Cerebellar nuclear complex (tissue), 1 donor: ENCODE measurements at regions not wholly inside any gene's neighbourhood (a gene's known extent, or its start where the extent isn't known, plus 50 kb on each side); places are given as distances from the start of the nearest gene placed in this dataset.

Experiments
- DNase-seq, 2 experiments: peaks; one replicate each; lab custom pipeline; 2025; lab: John Stamatoyannopoulos, UW

DNA sequence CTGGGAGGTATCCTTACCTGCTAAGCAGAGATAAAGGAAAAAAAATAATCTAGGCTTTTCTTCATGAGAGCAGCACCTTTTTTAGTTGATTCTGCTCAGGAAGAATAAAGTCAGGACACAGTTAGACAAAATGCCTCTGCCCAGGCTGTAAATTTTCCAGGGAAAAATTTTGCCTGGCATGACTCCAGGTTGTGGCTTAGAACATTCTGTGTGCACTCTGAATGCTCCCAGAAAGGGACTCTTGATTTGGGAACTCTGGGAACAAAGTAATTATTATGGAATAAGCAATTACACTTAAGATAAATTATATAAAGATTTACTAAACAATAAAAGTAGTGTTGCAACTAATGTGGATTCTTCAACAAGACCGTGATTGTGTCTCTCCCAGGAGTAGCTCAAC lies 826.2 kb upstream of the TENM3 start:
- DNase-seq = no peak

DNA sequence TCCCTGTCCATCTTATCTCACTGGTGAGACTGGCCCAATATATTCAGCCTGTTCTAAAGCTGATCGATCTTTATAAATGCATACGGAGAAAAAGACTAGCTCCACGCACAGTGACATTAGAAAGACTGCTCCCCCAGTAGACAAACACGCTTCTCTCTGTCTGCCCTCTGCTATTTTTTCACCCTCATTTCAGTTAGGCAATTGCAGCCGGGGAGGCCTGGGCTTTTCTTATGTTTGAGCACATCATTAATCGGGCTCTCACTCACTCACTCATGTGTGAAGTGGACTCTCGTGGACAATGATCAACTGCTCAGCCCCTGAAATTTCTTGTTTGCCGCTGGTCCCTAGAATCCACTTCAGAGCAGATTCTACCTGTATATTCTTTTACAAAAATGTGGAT lies 824.7 kb upstream of the TENM3 start:
- no peak for DNase-seq

DNA sequence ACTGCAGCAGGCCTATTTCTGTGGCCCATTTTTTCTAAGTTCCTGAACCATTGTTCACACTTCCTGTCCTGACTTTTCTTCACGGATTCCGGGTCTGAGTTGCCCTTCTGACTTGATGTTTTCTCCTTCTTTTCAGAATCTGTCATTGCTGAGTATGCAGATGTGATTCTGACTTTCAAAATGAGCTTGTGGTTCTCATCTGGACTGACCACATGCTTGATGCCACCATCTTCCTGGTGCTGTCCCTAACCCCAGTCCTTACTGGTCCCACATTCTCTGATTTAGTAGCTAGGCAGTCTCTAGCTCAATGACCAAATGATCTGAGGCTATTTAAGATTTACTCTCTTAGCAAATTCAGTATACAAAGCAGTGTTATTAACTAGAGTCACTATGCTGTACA lies 822.3 kb upstream of the TENM3 start:
- DNase-seq = no peak

DNA sequence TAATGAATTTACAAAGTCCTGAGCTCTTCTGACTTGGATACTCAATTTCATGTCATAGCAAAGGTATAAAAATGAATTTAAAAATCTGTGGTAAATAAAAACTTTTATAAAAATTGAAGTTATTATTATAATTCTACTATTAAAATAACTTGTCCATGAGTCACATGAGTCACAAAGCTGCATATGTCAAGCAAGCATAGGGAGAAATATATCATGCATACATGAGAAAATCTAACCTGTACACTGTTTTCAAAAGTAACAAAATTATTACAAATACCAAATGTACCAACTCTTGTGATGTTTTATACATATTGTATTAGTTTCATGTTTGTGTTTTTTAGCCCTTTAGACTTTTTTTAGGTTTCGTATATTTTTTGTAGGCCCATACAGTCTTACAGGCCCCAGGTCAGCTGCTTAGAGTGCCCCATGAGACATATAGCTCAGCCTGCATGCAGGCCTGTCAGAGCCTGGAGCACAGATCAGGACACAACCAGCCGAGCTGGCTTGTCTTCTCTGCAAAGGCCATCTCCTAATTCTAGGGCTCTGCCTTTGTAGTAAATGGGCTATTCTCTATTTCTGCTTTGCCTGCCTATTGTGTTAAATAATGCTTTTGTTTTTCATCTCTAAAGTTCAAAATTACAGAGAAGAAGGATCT lies 818.7 kb upstream of the TENM3 start:
- DNase-seq = no peak

DNA sequence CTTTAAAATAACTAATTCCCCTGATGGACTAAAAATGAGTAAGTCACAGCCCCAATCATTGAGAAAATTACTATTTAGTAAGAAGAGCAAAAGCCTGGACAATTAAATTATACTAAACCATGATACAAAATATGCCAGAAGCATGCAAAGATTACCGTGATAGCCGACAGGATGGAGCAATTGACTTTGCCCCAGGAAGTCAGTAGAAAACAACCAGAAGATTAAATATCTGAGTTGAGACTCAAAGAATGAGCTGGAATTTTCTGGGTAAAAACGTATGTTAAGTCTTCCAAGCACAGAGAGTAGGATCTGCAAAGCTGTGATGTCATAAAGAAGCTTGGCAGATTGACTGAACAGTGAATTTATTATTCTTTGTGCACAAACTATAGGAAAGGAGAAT lies 816.1 kb upstream of the TENM3 start:
- DNase-seq = no peak

DNA sequence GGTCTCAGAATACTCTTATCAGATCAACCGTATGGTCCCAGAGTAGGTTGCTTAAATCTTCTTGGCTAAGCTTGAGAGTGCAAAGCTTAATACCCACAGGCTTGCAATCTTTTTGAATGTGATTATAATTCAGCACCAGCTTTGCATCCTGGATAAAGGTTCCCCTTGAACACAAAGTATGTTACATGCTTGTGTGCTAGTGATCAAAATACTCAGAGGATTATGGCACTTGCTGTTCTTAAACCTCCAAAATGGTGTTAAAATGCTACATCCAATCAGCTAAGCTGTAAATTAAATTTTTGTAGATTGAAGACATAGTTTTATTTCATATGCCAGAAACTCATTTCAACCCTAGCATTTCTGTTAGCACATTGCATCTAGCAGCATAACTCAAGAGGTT lies 812.2 kb upstream of the TENM3 start:
- no peak for DNase-seq

DNA sequence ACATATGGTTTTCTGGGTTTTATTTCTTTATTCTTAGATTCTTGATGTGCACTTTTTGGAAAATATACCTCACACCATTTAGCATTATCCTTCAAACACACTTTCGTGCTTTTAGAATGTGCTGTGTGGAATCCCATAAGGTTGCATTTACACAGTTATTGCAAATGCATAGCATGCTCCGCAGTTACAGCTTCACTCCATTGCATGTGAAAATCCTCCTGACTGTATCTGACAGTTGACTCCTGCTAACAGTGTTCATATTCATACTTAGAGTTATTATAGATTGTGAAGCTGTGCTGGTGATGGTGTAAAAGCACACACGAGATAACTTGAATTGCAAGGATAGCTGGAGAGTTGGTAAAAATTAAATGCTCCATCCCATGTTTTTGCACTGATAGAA lies 811.5 kb upstream of the TENM3 start:
- no peak for DNase-seq

DNA sequence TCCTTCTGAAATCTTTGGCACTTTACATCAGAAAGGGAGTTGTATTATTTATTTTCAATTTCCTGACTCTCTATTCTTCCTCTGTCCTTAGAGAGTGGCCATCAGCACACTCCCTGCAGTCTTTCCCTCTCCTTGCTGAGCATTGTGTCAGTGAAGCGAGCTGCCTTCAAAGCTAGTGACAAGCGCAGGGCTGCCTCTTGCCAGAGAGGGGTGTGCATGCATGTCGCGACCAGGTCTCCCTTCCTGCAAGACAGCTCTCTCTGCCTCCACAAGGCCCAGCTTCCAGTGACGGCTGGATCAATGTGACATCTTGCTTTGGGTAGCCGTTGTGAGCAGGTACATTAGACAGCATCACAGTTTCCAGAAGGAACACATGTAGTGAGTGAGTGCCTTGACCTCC lies 810.9 kb upstream of the TENM3 start:
- DNase-seq = no peak

DNA sequence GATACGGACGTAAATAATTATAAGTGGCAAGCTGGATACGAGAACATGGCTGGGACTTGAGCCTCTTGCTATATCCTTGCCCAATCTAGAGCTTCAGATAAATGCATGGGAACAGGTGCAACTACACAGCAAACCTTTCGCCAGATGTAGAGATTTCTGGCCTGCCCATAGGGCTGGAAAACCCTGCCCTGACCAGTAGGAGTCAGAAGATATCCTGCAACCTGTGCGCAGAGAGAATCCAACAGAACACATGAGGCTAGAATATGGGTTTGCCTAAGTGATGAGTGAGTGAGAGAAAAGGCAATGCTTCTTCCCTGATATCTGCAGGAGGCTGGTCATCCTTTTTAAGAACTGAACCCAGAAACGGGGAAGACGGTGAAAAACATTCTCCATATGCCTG lies 805.3 kb upstream of the TENM3 start:
- no peak for DNase-seq

DNA sequence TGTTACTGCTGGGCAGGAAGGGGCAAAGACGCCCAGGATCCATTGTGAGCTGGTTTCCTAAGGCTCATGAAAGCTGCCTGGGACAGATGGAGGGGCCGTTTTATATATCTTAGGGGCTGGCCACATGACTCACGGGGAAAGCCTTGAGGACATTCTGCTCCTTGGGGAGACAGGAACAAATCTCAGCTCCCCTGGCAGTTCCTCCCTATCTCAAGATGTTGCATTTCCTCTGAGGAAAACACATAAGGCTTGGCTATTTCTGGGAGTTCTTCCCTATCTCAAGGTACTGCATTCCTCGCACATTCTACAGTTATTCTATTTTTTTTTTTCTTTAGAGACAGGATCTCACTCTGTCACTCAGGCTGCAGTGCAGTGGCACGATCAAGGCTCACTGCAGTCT lies 804.6 kb upstream of the TENM3 start:
- DNase-seq = no peak

DNA sequence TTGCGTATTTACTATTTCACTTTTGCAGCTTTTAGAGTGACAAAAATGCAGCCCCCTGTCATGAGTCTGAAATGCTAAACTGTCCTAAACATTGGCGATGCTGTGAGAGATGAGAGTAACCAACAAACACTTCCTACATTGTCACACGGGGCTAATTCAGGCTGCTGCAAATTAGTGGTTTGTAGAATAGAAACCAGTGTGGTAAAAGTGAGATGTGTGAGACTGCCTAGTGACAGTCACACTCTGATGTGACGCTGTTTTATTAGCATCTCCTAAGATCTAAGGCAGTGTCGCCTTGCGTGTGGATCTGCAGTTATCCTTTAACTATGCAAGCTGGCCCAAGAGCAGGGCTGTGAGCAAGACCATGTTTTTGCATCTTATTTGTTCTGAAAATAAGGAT lies 800.2 kb upstream of the TENM3 start:
- DNase-seq = no peak

DNA sequence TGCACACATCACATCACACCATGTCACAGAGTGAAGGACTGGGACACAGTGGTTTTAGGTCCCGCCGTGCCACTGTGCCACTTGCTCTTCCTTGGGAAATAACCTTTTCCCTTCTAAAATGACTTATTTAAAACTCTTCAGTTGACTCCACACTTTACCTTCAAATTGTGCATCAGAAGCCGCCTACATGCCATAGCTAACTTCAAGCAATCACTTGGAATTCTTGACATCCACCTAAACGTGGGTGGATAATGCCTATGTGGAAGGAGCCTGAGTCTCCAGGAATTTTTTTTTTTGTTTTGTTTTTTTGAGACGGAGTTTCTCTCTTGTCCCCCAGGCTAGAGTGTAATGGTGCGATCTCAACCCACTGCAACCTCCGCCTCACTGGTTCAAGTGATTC lies 777.4 kb upstream of the TENM3 start:
- no peak for DNase-seq

DNA sequence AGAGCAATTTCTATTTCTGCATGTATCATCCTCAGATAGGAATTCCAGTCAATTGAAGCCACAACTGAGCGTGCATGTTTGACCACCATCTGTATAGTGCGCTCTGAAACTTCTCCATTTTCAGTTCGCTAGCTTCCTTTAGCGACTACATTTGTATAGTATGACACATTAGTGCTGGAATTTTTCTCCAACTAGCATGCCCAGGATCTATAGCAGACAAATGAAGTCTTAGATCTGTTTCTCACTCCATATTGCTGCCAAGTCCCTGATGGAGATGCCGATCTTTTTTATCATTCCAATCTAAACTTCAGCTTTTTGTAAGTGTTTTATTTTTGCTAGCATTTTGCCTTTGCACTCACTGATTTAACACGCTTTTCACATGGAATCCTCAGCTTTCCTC lies 774.8 kb upstream of the TENM3 start:
- no peak for DNase-seq

DNA sequence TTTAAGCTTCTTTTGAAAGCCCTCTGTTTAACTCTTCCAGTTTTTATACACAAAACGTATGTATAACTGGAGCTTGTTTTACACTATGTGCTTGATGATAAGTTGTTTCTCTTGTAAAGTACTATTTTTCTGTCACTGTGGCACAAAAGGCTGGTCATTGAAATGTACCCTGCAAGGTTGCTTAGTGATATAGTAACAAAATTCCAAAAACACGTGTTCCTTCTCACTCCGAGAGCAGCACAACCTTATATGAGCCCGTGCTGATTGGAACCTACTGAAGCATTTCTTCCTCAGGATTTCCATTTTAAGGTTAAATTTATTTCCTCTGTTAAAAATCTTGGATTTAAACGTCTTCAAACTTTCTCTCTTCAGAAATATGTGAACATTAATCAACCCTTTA lies 772.9 kb upstream of the TENM3 start:
- DNase-seq = no peak

DNA sequence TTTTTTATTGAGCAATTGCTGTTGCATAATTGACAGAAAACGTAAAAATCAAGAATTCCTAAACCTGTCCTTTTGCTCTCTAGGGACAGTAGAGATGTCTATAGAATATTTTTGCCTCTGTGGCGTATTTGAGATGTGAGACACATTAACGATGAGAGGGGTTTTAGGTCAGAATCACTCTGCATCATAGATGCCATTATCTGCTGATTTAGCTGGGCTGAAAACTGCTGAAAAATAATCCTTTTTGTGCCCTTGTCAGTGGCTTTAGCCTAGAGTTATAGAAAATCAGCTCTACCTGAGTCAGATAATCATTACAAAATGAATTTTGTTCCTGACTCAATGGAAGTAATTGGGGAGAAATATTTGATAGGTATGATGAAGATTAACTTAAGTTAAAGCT lies 767.8 kb upstream of the TENM3 start:
- no peak for DNase-seq

DNA sequence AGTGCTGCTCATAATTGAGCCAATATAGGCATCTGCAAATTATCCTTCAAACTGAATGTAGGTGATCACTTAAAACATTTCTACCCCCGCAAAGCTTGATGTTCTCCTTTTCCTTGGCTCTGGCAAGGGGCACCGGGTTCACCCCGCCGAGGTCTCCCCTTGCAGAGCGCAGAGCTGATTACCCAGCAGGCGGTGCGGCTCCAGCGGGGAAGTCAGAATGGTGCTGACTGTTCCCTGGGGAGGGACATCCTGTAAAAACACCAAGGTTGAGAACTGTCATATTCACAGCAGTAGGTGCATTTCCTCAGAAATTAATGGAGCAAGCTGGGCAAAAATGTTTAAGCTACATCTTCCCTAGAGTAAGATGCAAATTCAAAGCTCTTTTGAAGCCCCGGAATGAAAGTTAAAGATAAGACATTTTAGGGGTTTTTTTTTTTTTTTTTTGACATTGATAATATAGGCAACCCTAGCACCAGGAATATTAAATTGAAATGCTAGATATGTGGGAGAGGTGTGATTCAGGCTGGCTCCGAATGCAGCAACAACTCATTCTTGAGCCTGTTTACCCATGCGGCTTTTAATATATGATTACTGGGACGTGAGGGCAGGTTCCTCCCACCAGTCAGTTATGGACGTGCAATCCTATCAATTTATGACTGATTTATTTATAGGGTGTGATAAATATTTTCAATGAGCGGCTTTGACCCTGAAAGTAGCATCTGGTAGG lies 767.3 kb upstream of the TENM3 start:
- no peak for DNase-seq

DNA sequence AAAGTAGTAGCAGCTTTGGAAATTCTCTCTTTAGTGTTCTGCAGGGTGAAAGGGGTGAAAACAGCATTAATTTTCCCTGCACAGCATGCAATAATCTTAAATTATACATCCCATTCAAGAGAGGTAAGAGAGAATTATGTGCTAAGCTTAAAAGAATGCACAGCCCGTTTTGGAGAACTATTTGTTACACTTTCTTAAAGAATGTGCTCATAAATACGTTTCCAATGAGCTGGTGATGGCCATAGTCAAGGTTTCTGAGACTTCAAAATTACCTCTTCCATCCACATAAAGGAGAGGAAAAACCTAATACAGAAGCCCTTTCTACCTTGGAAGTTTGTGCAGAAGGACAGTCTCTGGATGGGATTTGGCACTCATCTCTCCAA lies 766.7 kb upstream of the TENM3 start:
- no peak for DNase-seq

DNA sequence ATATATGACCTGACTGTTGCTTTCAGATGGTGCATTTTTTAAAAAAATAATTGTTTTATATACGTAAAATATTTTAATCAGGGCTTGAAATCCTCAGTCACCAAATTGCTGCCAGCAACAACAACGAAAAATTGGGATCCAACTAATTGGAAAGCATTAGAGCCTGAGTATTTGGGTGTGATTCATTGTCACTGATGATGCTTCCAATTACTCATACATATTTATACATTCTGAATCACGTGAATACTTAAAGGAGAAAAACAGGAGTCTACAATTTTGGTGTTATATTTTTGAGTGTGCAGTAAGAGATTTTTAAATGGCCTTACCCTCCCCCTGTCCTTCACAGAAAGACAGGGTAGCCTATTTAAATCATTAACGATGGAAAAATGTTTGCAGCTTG lies 765.6 kb upstream of the TENM3 start:
- DNase-seq = no peak

DNA sequence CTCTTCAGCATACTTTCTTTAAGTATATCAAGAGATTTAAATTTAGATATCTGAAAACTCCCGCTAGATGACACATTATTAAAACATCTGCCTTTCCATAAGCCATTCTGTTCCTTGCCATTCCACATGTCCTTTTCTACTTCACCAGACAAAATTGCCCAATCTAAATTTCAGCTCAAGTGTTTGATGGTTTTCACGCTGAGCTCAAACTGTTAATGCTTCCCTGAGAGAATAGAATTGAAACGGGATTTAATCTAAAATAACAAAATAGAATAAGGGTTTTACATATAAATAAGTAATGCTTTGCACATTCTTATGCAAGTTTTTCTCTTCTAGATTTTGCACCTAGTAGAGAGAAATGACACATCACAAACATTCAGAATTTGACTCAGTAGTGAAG lies 764.5 kb upstream of the TENM3 start:
- no peak for DNase-seq

DNA sequence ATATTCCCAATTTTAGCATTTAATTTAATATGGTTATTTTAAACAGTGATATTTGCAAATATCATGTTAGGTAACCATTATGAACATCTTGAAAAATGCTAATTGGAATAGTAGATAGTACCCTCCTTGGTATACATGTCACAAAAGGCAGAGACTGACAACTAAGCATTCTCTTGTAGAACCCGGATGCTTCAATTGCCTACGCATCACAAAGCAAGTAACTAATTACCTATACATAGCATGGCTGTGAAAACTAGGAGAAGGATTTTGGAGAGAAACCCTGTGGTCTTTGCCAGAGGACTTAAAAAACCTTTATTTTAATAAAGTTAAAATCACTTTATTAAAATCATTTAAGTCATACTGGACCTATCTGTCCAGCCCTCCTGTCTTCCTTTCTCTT lies 764.1 kb upstream of the TENM3 start:
- DNase-seq = no peak

DNA sequence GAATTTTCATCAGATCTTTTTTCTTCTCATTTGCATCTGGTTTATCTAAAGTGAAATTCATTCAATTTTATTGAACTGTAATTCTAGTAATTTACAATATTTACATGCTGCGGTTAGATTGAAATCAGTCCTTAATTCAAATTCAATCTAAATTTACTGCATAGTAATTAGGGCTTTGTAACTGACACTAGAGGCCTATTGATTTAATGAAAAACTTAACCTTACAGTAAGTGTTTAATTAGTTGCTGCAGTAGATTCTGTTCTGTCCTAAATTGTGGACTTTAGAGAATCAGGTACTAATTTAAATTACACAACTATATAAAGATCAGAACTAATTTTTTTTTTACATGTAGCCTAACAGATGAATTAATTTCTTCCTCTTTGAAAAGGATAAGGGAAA lies 758.8 kb upstream of the TENM3 start:
- DNase-seq = no peak

DNA sequence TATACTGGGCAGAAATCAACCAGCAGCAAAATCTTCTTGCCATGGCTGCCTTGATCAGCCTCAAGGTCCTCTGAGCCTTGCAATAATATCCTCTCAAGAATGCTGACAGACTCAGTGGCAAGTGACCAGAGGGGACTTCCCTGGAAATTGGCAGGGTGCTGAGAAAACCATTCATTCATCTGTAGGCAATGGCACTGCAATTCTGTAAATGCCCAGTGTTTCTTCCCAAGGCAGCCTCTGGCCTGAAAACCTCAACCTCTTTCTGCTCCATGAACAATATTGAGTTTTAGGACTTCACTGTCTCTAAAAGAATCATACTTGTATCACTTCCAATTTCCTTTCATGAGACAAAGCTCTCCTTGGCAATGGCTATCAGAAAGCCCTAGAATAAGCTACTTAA lies 754.3 kb upstream of the TENM3 start:
- DNase-seq = no peak

DNA sequence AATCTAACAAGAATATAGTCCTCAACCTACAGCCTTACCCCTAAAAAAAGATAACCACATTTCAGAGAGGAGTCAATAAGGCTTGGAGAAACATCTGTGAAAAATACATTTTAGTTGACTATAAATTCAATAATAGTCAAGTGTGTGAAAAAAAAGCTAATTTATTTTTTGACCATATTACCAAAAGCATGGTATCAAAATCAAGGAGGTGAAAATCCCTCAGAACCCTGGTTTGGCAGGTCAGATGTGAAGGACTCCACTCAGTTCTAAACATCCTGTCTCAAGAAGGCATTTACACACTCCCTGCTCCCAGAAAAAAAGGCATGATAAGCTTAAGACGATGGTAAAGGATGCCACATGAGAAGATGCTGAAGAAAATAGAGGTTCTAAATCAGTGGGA lies 745.1 kb upstream of the TENM3 start:
- no peak for DNase-seq

DNA sequence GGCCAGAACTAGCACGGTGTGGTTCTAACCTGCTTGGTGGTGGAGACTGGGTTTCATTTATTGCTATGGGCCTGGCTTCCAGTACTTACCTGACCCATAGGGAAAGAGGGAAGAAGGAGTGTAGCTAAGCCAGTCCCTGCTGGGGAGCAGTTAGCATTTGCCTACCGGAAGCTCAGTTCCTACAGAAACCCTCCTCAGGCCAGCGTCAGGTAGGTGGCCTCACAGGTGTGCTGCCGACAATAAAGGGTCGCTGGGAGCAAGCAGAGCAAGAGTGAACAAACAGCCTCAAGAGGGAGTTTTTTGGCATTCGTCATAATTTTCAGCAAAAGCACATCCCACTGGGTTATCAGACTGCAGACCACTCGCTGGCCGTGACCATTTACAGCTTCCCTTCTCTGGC lies 740.6 kb upstream of the TENM3 start:
- DNase-seq = no peak
